ENCODE measurements at regions not wholly inside any gene's neighbourhood (a gene's known extent, or its start where the extent isn't known, plus 50 kb on each side); places are given as distances from the start of the nearest gene placed in this dataset.

- no peaks in the 10 kb centered on the region for H3K4me1 ChIP-seq (ENCODE audit: control insufficient read depth in 4 of 4, insufficient read depth in 4 of 4, low read length in 3 of 4)
- no peak overlapping the region for H3K27ac ChIP-seq (ENCODE audit: low read depth in 1 of 2, low read length in 2 of 2)
- H3K4me3 ChIP-seq (ENCODE audit: low read depth in 1 of 3, low read length in 3 of 3): no peak overlapping the region
- TF ChIP-seq JUND (IDR thresholded peaks at IDR 0.05): no peak
- TF ChIP-seq ATF3 (IDR thresholded peaks at IDR 0.05): no peak
- TF ChIP-seq FOXA2 (IDR thresholded peaks at IDR 0.05): no peak
- no peak for TF ChIP-seq NR2F2 (IDR thresholded peaks at IDR 0.05)
- TF ChIP-seq GABPA (IDR thresholded peaks at IDR 0.05 in 1 of 2, conservative IDR thresholded peaks at IDR 0.05 in 1 of 2): no peak
- TF ChIP-seq RAD21 (IDR thresholded peaks at IDR 0.05): no peak
- no peak for TF ChIP-seq CTCF (IDR thresholded peaks at IDR 0.05; ENCODE audit: low read depth, low read length, missing input control)
- TF ChIP-seq, protein P1, sequence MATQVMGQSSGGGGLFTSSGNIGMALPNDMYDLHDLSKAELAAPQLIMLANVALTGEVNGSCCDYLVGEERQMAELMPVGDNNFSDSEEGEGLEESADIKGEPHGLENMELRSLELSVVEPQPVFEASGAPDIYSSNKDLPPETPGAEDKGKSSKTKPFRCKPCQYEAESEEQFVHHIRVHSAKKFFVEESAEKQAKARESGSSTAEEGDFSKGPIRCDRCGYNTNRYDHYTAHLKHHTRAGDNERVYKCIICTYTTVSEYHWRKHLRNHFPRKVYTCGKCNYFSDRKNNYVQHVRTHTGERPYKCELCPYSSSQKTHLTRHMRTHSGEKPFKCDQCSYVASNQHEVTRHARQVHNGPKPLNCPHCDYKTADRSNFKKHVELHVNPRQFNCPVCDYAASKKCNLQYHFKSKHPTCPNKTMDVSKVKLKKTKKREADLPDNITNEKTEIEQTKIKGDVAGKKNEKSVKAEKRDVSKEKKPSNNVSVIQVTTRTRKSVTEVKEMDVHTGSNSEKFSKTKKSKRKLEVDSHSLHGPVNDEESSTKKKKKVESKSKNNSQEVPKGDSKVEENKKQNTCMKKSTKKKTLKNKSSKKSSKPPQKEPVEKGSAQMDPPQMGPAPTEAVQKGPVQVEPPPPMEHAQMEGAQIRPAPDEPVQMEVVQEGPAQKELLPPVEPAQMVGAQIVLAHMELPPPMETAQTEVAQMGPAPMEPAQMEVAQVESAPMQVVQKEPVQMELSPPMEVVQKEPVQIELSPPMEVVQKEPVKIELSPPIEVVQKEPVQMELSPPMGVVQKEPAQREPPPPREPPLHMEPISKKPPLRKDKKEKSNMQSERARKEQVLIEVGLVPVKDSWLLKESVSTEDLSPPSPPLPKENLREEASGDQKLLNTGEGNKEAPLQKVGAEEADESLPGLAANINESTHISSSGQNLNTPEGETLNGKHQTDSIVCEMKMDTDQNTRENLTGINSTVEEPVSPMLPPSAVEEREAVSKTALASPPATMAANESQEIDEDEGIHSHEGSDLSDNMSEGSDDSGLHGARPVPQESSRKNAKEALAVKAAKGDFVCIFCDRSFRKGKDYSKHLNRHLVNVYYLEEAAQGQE (IDR thresholded peaks at IDR 0.05): no peak
- TF ChIP-seq RXRA (IDR thresholded peaks at IDR 0.05): no peak
- no peak for TF ChIP-seq HNF4G (IDR thresholded peaks at IDR 0.05)
- no peak for TF ChIP-seq TAF1 (conservative IDR thresholded peaks at IDR 0.05)
- TF ChIP-seq EGR1 (IDR thresholded peaks at IDR 0.05; ENCODE audit: low read depth in 2 of 2): no peak
- TF ChIP-seq, protein P2, sequence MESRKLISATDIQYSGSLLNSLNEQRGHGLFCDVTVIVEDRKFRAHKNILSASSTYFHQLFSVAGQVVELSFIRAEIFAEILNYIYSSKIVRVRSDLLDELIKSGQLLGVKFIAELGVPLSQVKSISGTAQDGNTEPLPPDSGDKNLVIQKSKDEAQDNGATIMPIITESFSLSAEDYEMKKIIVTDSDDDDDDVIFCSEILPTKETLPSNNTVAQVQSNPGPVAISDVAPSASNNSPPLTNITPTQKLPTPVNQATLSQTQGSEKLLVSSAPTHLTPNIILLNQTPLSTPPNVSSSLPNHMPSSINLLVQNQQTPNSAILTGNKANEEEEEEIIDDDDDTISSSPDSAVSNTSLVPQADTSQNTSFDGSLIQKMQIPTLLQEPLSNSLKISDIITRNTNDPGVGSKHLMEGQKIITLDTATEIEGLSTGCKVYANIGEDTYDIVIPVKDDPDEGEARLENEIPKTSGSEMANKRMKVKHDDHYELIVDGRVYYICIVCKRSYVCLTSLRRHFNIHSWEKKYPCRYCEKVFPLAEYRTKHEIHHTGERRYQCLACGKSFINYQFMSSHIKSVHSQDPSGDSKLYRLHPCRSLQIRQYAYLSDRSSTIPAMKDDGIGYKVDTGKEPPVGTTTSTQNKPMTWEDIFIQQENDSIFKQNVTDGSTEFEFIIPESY (IDR thresholded peaks at IDR 0.05): no peak
- no peak for TF ChIP-seq SP1 (IDR thresholded peaks at IDR 0.05)
- TF ChIP-seq, protein P3, sequence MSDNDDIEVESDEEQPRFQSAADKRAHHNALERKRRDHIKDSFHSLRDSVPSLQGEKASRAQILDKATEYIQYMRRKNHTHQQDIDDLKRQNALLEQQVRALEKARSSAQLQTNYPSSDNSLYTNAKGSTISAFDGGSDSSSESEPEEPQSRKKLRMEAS (IDR thresholded peaks at IDR 0.05): no peak
- TF ChIP-seq FOXA1 (IDR thresholded peaks at IDR 0.05): no peak
- H3K27me3 ChIP-seq (ENCODE audit: control insufficient read depth in 4 of 4, insufficient read depth in 4 of 4, low read length in 3 of 4): no peaks in the 10 kb centered on the region
- no peak for DNase-seq (ENCODE audit: low spot score)
- no peak overlapping the region for H3K9ac ChIP-seq (ENCODE audit: low read depth in 1 of 2, low read length in 2 of 2)
- no peaks in the 10 kb centered on the region for H3K36me3 ChIP-seq (ENCODE audit: control insufficient read depth in 4 of 4, insufficient read depth in 3 of 4, low read depth in 1 of 4, low read length in 3 of 4)
- WGBS: 84% methylated on average over 2 of the region's 2 CpGs
- peaks cover 0 to 5% (median 0%) of the 10 kb centered on the region in 4 donors for H3K9me3 ChIP-seq (ENCODE audit: control insufficient read depth in 4 of 4, low read length in 3 of 4)
Measured at GRCh38 chr10:8950978-8951377, 896.5 kb downstream of the GATA3 start.
